ENCODE measurements at regions not wholly inside any gene's neighbourhood (a gene's known extent, or its start where the extent isn't known, plus 50 kb on each side); places are given as distances from the start of the nearest gene placed in this dataset.

- TF ChIP-seq CTCF (IDR thresholded peaks at IDR 0.05; ENCODE audit: low read depth, low read length, missing input control) (no peak), ATF3 (IDR thresholded peaks at IDR 0.05) (no peak), EGR1 (IDR thresholded peaks at IDR 0.05; ENCODE audit: low read depth in 2 of 2) (no peak), YY1 (IDR thresholded peaks at IDR 0.05) (no peak), RXRA (IDR thresholded peaks at IDR 0.05) (no peak), MAX (IDR thresholded peaks at IDR 0.05) (no peak), HNF4G (IDR thresholded peaks at IDR 0.05) (no peak), REST (IDR thresholded peaks at IDR 0.05) (no peak), JUND (IDR thresholded peaks at IDR 0.05) (no peak), SP1 (IDR thresholded peaks at IDR 0.05) (no peak), GABPA (IDR thresholded peaks at IDR 0.05 in 1 of 2, conservative IDR thresholded peaks at IDR 0.05 in 1 of 2) (no peak), NR2F2 (IDR thresholded peaks at IDR 0.05) (no peak), TAF1 (conservative IDR thresholded peaks at IDR 0.05) (no peak), ZBTB33 (IDR thresholded peaks at IDR 0.05) (no peak)
Observed at GRCh38 chr4:157423526-157424020, 203.0 kb downstream of the GRIA2 start.
